Spleen (tissue), 7 donors: ENCODE measurements at regions not wholly inside any gene's neighbourhood (a gene's known extent, or its start where the extent isn't known, plus 50 kb on each side); places are given as distances from the start of the nearest gene placed in this dataset.

Experiments
- POLR2A ChIP-seq, 3 donors: fragments of 450-650 bp; IDR thresholded peaks; one replicate each; pipeline ENCODE4 v1.5.1; 2017; ENCODE audit warnings: antibody characterized with exemption in 3 of 3, mild to moderate bottlenecking in 1 of 3
- POLR2AphosphoS5 ChIP-seq, 3 donors: sonication (generic); formaldehyde crosslinking; IDR thresholded peaks; one replicate each; pipeline ENCODE4 v1.5.1; 2017; ENCODE audit warnings: antibody characterized with exemption in 3 of 3
- TF ChIP-seq, protein P1 (sequence below), 11 experiments: fragments of 200-600 bp in 7 of 11; fragments of 450-650 bp in 4 of 11; sonication (generic) in 4 of 11; IDR thresholded peaks in 8 of 11; conservative IDR thresholded peaks in 3 of 11; 1 replicate in 7 of 11; 2 replicates in 4 of 11; pipeline versions ENCODE4 v1.4.0 to v1.8.0; 2016 to 2021; ENCODE audit warnings: antibody characterized with exemption in 11 of 11, inconsistent platforms in 4 of 11, mild to moderate bottlenecking in 1 of 11
- donor health status: DM: no; HTN: no; CAD: no; lungs with moderate emphysema.
- donor health status: DM: no; HTN: no; CAD: no.
- donor health status: DM: no; HTN: no; CAD: no.

DNA sequence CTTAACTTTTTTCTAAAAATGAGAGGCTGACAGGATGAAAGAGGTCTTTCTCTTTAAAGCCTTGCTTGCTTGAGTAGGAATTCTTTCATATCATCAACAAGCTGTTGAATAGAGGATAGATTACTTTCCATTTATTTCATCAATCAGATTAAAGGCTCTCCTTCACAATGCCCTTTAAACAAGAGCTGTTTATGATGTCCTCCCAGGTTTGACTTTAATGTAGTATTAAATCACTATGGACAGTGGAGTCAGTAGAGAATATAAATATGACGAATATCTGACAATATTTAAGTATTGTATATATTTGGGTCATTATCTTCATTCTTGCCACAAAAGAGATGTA, 282.0 kb downstream of the ISL1 start:
- no peak for TF ChIP-seq POLR2AphosphoS5 (IDR thresholded peaks at IDR 0.05)
- TF ChIP-seq, protein P1, sequence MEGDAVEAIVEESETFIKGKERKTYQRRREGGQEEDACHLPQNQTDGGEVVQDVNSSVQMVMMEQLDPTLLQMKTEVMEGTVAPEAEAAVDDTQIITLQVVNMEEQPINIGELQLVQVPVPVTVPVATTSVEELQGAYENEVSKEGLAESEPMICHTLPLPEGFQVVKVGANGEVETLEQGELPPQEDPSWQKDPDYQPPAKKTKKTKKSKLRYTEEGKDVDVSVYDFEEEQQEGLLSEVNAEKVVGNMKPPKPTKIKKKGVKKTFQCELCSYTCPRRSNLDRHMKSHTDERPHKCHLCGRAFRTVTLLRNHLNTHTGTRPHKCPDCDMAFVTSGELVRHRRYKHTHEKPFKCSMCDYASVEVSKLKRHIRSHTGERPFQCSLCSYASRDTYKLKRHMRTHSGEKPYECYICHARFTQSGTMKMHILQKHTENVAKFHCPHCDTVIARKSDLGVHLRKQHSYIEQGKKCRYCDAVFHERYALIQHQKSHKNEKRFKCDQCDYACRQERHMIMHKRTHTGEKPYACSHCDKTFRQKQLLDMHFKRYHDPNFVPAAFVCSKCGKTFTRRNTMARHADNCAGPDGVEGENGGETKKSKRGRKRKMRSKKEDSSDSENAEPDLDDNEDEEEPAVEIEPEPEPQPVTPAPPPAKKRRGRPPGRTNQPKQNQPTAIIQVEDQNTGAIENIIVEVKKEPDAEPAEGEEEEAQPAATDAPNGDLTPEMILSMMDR (IDR thresholded peaks at IDR 0.05 in 8 of 11, conservative IDR thresholded peaks at IDR 0.05 in 3 of 11): no peak
- no peak for TF ChIP-seq POLR2A (IDR thresholded peaks at IDR 0.05)
